Activated B cell treated with CpG ODN at 0.5 μM for 24 hours (primary cell): ENCODE measurements at regions not wholly inside any gene's neighbourhood (a gene's known extent, or its start where the extent isn't known, plus 50 kb on each side); places are given as distances from the start of the nearest gene placed in this dataset.

Experiments
- ATAC-seq: fragments of 200-7000 bp; cut with Tn5 transposase; one replicate; pipeline ENCODE4 v1.10.0; 2021; ENCODE audit warnings: low read depth, mild to moderate bottlenecking, moderate library complexity
- CTCF ChIA-PET: fragments of 350-600 bp; sonication (Branson Sonifier 250); formaldehyde crosslinking; loops from one replicate; lab custom pipeline; 2021; ENCODE audit warnings: antibody characterized with exemption; lab: Charles Lee
- POLR2A ChIA-PET: fragments of 350-600 bp; sonication (Branson Sonifier 250); formaldehyde crosslinking; loops from one replicate; lab custom pipeline; 2021; ENCODE audit warnings: antibody characterized with exemption; lab: Charles Lee
- DNase-seq: peaks from one replicate; pipeline ENCODE4 v3.0.0; 2022
- H3K27ac Mint-ChIP-seq: one replicate; pipeline ENCODE4 v1.8.0; 2020; ENCODE audit warnings: mixed read lengths
- H3K27me3 Mint-ChIP-seq: one replicate; pipeline ENCODE4 v1.8.0; 2021; ENCODE audit warnings: mixed read lengths
- H3K36me3 Mint-ChIP-seq: one replicate; pipeline ENCODE4 v1.8.0; 2021; ENCODE audit warnings: low read depth, mixed read lengths
- H3K4me1 Mint-ChIP-seq: one replicate; pipeline ENCODE4 v1.8.0; 2021; ENCODE audit warnings: mixed read lengths
- H3K4me3 Mint-ChIP-seq: one replicate; pipeline ENCODE4 v1.8.0; 2020; ENCODE audit warnings: mild to moderate bottlenecking, mixed read lengths
- H3K9me3 Mint-ChIP-seq: one replicate; pipeline ENCODE4 v1.8.0; 2020; ENCODE audit warnings: mixed read lengths
- CTCF ChIP-seq: fragments of 200-600 bp; IDR thresholded peaks from one replicate; pipeline ENCODE4 v1.8.0; 2022; ENCODE audit warnings: antibody characterized with exemption, mild to moderate bottlenecking
- intact Hi-C: fragments of 100-400 bp; cut with micrococcal nuclease; formaldehyde crosslinking; loops from one replicate; pipeline ENCODE4 v1.15.1; 2024

- no peak for TF ChIP-seq CTCF
- ATAC-seq: no peak
- ChIA-PET POLR2A (no interaction called here), CTCF (no interaction called here)
- no peaks in the 10 kb centered on the region for H3K27me3 Mint-ChIP-seq
- H3K36me3 Mint-ChIP-seq: no peaks in the 10 kb centered on the region
- DNase-seq: no peak
- no peak overlapping the region for H3K4me3 Mint-ChIP-seq
- intact Hi-C loops: no loop called here
- H3K9me3 Mint-ChIP-seq: no peaks in the 10 kb centered on the region
- H3K27ac Mint-ChIP-seq: no peak overlapping the region
- H3K4me1 Mint-ChIP-seq: no peaks in the 10 kb centered on the region
Observed at GRCh38 chr3:20540066-20540465, 354.1 kb upstream of the SGO1 start.

DNA sequence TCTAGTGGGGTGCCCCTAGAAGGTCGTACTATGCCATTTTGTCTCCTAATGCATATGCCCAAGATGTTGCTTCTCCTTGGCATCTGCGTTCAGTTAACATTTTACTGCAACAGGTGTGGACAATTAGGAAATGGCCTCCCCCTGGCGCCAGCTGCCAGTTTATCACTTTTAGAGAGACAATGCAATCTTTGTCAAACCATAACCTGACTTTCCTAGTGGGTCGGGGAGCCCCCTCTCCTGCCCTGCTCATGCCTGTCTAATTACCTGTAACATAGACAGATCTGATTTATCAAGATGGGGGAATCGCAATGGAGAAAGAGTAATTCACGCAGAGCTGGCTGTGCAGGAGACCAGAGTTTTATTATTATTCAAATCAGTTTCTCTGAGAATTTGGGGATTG, 353.7 kb upstream of the SGO1 start:
- ATAC-seq (no peak), DNase-seq (no peak)
- POLR2A ChIA-PET: no interaction called here
- H3K4me3 Mint-ChIP-seq: no peak overlapping the region
- CTCF ChIA-PET: no interaction called here
- H3K36me3 Mint-ChIP-seq: no peaks in the 10 kb centered on the region
- no peaks in the 10 kb centered on the region for H3K27me3 Mint-ChIP-seq
- H3K9me3 Mint-ChIP-seq: no peaks in the 10 kb centered on the region
- H3K4me1 Mint-ChIP-seq: no peaks in the 10 kb centered on the region
- no peak overlapping the region for H3K27ac Mint-ChIP-seq
- no peak for TF ChIP-seq CTCF
- intact Hi-C loops: no loop called here

DNA sequence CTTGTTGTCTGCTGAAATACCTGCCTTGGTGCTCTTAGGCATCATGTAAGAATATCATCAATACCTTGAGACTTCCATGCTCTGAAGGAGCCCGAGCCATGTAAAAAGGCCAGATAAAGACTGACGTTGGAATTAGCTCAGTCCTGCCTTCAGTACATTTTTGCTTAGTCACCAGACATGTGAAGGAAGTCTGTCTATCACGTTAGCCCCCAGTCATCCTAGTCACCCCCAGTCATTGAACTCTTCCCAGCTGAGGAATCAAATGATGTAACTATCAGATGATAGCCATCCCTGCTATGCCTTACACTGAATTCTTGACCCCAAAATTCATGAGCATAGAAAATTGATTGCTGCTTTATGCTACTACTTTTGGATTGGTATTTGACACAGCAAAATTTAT, 351.2 kb upstream of the SGO1 start:
- no peak for ATAC-seq
- Mint-ChIP-seq H3K9me3 (no peaks in the 10 kb centered on the region), H3K36me3 (no peaks in the 10 kb centered on the region), H3K4me3 (no peak overlapping the region), H3K4me1 (no peaks in the 10 kb centered on the region), H3K27me3 (no peaks in the 10 kb centered on the region), H3K27ac (no peak overlapping the region)
- no peak for DNase-seq
- ChIA-PET POLR2A (no interaction called here), CTCF (no interaction called here)
- intact Hi-C loops: no loop called here
- no peak for TF ChIP-seq CTCF

GRCh38 chr3:20529911-20530310, 343.9 kb upstream of the SGO1 start:
- TF ChIP-seq CTCF: no peak
- POLR2A ChIA-PET: no interaction called here
- H3K4me1 Mint-ChIP-seq: no peaks in the 10 kb centered on the region
- ATAC-seq (no peak), DNase-seq (no peak)
- CTCF ChIA-PET: no interaction called here
- no peak overlapping the region for H3K4me3 Mint-ChIP-seq
- intact Hi-C loops: no loop called here
- no peaks in the 10 kb centered on the region for H3K9me3 Mint-ChIP-seq
- H3K27me3 Mint-ChIP-seq: no peaks in the 10 kb centered on the region
- H3K36me3 Mint-ChIP-seq: no peaks in the 10 kb centered on the region
- H3K27ac Mint-ChIP-seq: no peak overlapping the region

- DNase-seq (no peak), ATAC-seq (no peak)
- CTCF ChIA-PET: no interaction called here
- H3K27ac Mint-ChIP-seq: no peak overlapping the region
- intact Hi-C loops: no loop called here
- H3K4me1 Mint-ChIP-seq: no peaks in the 10 kb centered on the region
- POLR2A ChIA-PET: no interaction called here
- H3K36me3 Mint-ChIP-seq: no peaks in the 10 kb centered on the region
- no peak for TF ChIP-seq CTCF
- H3K4me3 Mint-ChIP-seq: no peak overlapping the region
- H3K9me3 Mint-ChIP-seq: no peaks in the 10 kb centered on the region
- no peaks in the 10 kb centered on the region for H3K27me3 Mint-ChIP-seq
Observed at GRCh38 chr3:20528180-20528770, 342.3 kb upstream of the SGO1 start.
